ENCODE measurements at regions not wholly inside any gene's neighbourhood (a gene's known extent, or its start where the extent isn't known, plus 50 kb on each side); places are given as distances from the start of the nearest gene placed in this dataset.

DNA sequence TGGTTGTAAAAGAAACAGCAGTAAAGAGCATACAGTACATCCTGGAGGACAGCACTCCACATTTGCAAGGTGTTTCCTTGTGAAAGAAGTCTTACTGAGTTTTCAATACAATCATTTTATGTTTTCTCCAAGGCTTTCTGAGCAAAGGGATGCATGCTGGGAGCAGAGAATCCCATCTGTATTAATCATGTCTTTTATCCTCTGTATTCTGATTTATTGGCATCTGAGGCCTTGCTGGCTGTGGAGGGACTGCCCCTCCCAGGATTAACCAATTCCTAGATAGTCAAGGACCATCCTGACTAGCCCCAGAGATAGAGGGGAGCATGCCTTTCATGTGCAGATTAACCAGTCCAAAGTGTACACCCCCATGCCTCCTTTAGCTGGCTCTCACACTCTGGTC, 476.3 kb downstream of the SIPA1L2 start:
- no peak overlapping the region for H3K4me3 ChIP-seq
- no peaks in the 10 kb centered on the region for H3F3A ChIP-seq (ENCODE audit: low read depth)
- Mint-ChIP-seq H3K9me3 (peaks cover 2% of the 10 kb centered on the region), H3K27me3 (ENCODE audit: insufficient read depth, low read depth) (peaks cover 4% of the 10 kb centered on the region), H3K4me3 (no peak overlapping the region), H3K4me1 (peaks cover 6% of the 10 kb centered on the region), H3K36me3 (no peaks in the 10 kb centered on the region), H3K27ac (no peak overlapping the region)
- no peaks in the 10 kb centered on the region for H3K9me3 ChIP-seq (ENCODE audit: low read depth)
- no peaks in the 10 kb centered on the region for H3K79me2 ChIP-seq (ENCODE audit: low read depth)
- H3K27ac ChIP-seq = no peak overlapping the region
- H2AFZ ChIP-seq (replicated peaks) = no peak overlapping the region
- TF ChIP-seq EZH2 (IDR thresholded peaks at IDR 0.05) (no peak), EZH2phosphoT487 (IDR thresholded peaks at IDR 0.05) (no peak), CTCF (IDR thresholded peaks at IDR 0.05) (no peak)
- no peaks in the 10 kb centered on the region for H3K27me3 ChIP-seq
- no peaks in the 10 kb centered on the region for H3K4me1 ChIP-seq
- no peak for DNase-seq (ENCODE audit: low spot score)
- H3K9ac ChIP-seq = no peak overlapping the region
- H3K36me3 ChIP-seq = no peaks in the 10 kb centered on the region
- H4K20me1 ChIP-seq (ENCODE audit: low read depth) = no peaks in the 10 kb centered on the region
- no peak overlapping the region for H3K4me2 ChIP-seq

DNA sequence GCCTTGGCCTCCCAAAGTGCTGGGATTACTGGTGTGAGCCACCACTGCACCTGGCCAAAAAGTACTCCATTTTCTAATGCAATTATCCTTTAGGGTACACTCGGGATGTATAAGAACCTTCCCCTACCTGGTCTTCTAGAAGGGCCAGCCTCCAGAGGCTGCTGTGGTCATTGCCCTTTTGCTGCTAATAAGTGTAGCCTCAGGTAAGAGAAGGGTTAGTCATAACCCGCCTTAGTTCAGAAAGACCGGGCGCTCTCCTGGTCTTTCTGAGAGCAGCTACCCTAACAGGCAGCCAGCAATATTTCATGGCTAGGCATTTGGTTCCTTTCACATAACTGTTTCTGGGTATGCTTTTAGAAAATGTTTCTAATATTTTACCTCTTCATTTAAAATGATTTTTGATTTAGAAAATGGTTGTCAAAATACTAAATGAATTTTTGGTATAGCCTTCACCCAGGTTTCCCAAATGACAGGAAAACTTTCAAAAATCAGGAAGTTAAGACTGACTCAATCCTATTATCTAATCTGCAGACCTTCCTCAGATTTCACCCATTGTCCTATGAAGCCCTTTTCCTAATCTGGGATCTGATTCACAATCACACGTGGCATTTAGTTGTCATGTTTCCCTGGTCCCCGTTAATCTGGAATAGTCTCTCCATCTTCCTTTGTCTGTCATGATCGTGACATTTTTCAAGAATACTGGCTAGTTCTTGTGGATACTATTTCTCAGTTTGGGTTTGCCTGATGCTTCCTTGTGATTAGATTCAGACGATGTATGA, 479.0 kb downstream of the SIPA1L2 start:
- TF ChIP-seq EZH2 (IDR thresholded peaks at IDR 0.05) = no peak
- H3K9ac ChIP-seq = no peak overlapping the region
- no peaks in the 10 kb centered on the region for H3K4me1 ChIP-seq
- no peak for DNase-seq (ENCODE audit: low spot score)
- no peaks in the 10 kb centered on the region for H3K27me3 ChIP-seq
- H3K79me2 ChIP-seq (ENCODE audit: low read depth) = no peaks in the 10 kb centered on the region
- H4K20me1 ChIP-seq (ENCODE audit: low read depth) = no peaks in the 10 kb centered on the region
- peaks cover 6% of the 10 kb centered on the region for H3K27me3 Mint-ChIP-seq (ENCODE audit: insufficient read depth, low read depth)
- peaks cover 6% of the 10 kb centered on the region for H3K4me1 Mint-ChIP-seq
- no peak overlapping the region for H3K4me3 ChIP-seq
- H3K4me3 Mint-ChIP-seq = no peak overlapping the region
- H3K4me2 ChIP-seq = no peak overlapping the region
- no peak overlapping the region for H3K27ac Mint-ChIP-seq
- no peaks in the 10 kb centered on the region for H3K9me3 Mint-ChIP-seq
- no peaks in the 10 kb centered on the region for H3K36me3 Mint-ChIP-seq
- H3K9me3 ChIP-seq (ENCODE audit: low read depth) = no peaks in the 10 kb centered on the region
- H3K36me3 ChIP-seq = no peaks in the 10 kb centered on the region
- no peaks in the 10 kb centered on the region for H3F3A ChIP-seq (ENCODE audit: low read depth)
- H2AFZ ChIP-seq (replicated peaks) = no peak overlapping the region
- H3K27ac ChIP-seq = no peak overlapping the region

DNA sequence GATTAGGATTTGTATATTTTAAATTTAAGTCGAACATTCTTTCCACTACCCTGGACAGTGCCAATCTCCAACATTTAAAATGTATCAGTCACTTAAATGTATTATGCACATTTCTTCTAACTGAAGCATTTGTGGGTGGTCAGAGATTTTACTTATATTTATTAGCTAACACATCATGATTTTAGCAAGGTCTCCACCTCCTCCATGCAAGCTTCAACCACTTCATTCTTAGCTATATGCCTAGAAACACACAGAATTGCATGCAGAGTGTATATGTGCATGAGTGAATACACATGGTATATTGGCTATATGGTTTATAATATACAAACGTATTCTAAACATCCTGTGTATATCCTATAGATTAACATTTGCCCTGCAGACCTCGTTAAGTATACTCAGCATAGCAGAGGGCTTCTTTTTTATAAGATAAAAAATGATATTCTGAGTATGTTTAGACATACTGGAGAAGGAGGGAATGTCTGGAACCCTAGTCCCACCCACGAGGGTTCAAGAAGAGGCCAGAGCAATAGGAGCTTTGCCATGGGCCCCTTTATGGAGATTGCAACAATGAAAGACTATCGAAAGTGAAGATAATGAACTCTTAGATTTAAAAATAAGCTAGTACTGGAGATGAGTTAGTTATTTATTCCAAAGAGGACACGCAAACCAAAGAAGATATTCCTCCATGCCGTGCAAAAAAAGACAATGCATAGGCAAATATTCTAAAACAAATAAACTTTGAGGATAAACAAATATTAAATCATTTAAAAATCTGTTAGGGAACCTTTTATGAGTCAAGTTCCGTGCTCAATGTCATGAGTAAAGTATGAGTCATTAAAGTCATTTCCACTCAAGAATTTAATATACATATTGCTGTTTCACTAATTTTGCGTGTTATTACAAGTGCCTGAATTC, 480.4 kb downstream of the SIPA1L2 start:
- peaks cover 6% of the 10 kb centered on the region for H3K4me1 Mint-ChIP-seq
- Histone ChIP-seq H3K9ac (no peak overlapping the region), H3K27me3 (no peaks in the 10 kb centered on the region), H2AFZ (replicated peaks) (no peak overlapping the region), H3F3A (ENCODE audit: low read depth) (no peaks in the 10 kb centered on the region), H3K4me2 (no peak overlapping the region), H3K27ac (no peak overlapping the region), H3K9me3 (ENCODE audit: low read depth) (no peaks in the 10 kb centered on the region), H3K79me2 (ENCODE audit: low read depth) (no peaks in the 10 kb centered on the region), H3K36me3 (no peaks in the 10 kb centered on the region), H4K20me1 (ENCODE audit: low read depth) (no peaks in the 10 kb centered on the region), H3K4me1 (peaks cover 1% of the 10 kb centered on the region), H3K4me3 (no peak overlapping the region)
- H3K9me3 Mint-ChIP-seq = peaks cover 2% of the 10 kb centered on the region
- TF ChIP-seq EZH2 (IDR thresholded peaks at IDR 0.05) (no peak), CTCF (IDR thresholded peaks at IDR 0.05) (no peak)
- peaks cover 4% of the 10 kb centered on the region for H3K27me3 Mint-ChIP-seq (ENCODE audit: insufficient read depth, low read depth)
- no peaks in the 10 kb centered on the region for H3K36me3 Mint-ChIP-seq
- no peak overlapping the region for H3K4me3 Mint-ChIP-seq
- no peak overlapping the region for H3K27ac Mint-ChIP-seq
- DNase-seq (ENCODE audit: low spot score) = no peak
